GM23338 (cell line): ENCODE measurements at regions not wholly inside any gene's neighbourhood (a gene's known extent, or its start where the extent isn't known, plus 50 kb on each side); places are given as distances from the start of the nearest gene placed in this dataset.

ENCODE experiments used
- ATAC-seq: fragments of 200-7000 bp; cut with Tn5 transposase; 3 replicates; pipeline ENCODE4 v1.9.1; 2020
- DNase-seq: peaks from one replicate; pipeline ENCODE4 v3.0.0-alpha.2; 2015; ENCODE audit warnings: low spot score
- H2AFZ ChIP-seq: fragments of 200-600 bp; sonication (generic); 2 replicates; pipeline ENCODE4 v1.8.0; 2016; ENCODE audit warnings: antibody characterized with exemption, mild to moderate bottlenecking, moderate library complexity
- H3F3A ChIP-seq: fragments of 200-600 bp; sonication (generic); replicated peaks from 2 replicates; pipeline ENCODE4 v1.8.0; 2017; ENCODE audit warnings: antibody characterized with exemption, mixed run types, low read depth
- H3K27ac ChIP-seq: fragments of 200-600 bp; sonication (generic); 2 replicates; pipeline ENCODE4 v1.6.1; 2016; ENCODE audit warnings: low read depth
- H3K27me3 ChIP-seq: fragments of 200-600 bp; sonication (generic); 2 replicates; pipeline ENCODE4 v1.8.0; 2016; ENCODE audit warnings: mild to moderate bottlenecking, mixed run types, moderate library complexity; ENCODE audit not compliant: insufficient read depth
- H3K36me3 ChIP-seq: fragments of 200-600 bp; sonication (generic); 2 replicates; pipeline ENCODE4 v1.8.0; 2016; ENCODE audit warnings: mild to moderate bottlenecking; ENCODE audit not compliant: insufficient read depth
- H3K4me1 ChIP-seq: fragments of 200-600 bp; sonication (generic); 2 replicates; pipeline ENCODE4 v1.8.0; 2016; ENCODE audit warnings: mild to moderate bottlenecking, moderate library complexity; ENCODE audit not compliant: insufficient read depth
- H3K4me2 ChIP-seq: fragments of 200-600 bp; sonication (generic); 2 replicates; pipeline ENCODE4 v1.7.1; 2017; ENCODE audit warnings: mixed run types
- H3K4me3 ChIP-seq: fragments of 200-600 bp; sonication (generic); 2 replicates; pipeline ENCODE4 v1.6.1; 2016; ENCODE audit warnings: mixed run types
- H3K79me2 ChIP-seq: fragments of 200-600 bp; sonication (generic); replicated peaks from 2 replicates; pipeline ENCODE4 v1.8.0; 2017; ENCODE audit warnings: mild to moderate bottlenecking; ENCODE audit not compliant: insufficient read depth
- H3K9me2 ChIP-seq: fragments of 200-600 bp; sonication (generic); 2 replicates; pipeline ENCODE4 v1.8.0; 2017; ENCODE audit not compliant: insufficient read depth
- H4K20me1 ChIP-seq: fragments of 200-600 bp; sonication (generic); replicated peaks from 2 replicates; pipeline ENCODE4 v1.8.0; 2017; ENCODE audit warnings: mild to moderate bottlenecking; ENCODE audit not compliant: insufficient read depth
- H3K27ac Mint-ChIP-seq: 2 replicates; pipeline ENCODE4 v1.8.0; 2020; ENCODE audit warnings: inconsistent platforms, mild to moderate bottlenecking, moderate library complexity, mixed read lengths
- H3K27me3 Mint-ChIP-seq: 3 replicates; pipeline ENCODE4 v1.8.0; 2022; ENCODE audit warnings: low read depth, mild to moderate bottlenecking, moderate library complexity, mixed read lengths, inconsistent platforms; ENCODE audit not compliant: insufficient read depth, poor library complexity
- H3K36me3 Mint-ChIP-seq: 3 replicates; pipeline ENCODE4 v1.8.0; 2021; ENCODE audit warnings: low read depth, mild to moderate bottlenecking, inconsistent platforms, moderate library complexity, mixed read lengths
- H3K4me1 Mint-ChIP-seq: 3 replicates; pipeline ENCODE4 v1.8.0; 2020; ENCODE audit warnings: mild to moderate bottlenecking, inconsistent platforms, mixed read lengths
- H3K4me3 Mint-ChIP-seq: 3 replicates; pipeline ENCODE4 v1.8.0; 2021; ENCODE audit warnings: moderate library complexity, mild to moderate bottlenecking, inconsistent platforms, mixed read lengths
- H3K9me3 Mint-ChIP-seq: 3 replicates; pipeline ENCODE4 v1.8.0; 2020; ENCODE audit warnings: moderate library complexity, mild to moderate bottlenecking, inconsistent platforms, mixed read lengths
- CREB1 ChIP-seq: fragments of 250-450 bp; sonication (Bioruptor Pico); IDR thresholded peaks from 2 replicates; pipeline ENCODE4 v1.5.0; 2020; ENCODE audit warnings: low read depth, mild to moderate bottlenecking, moderate library complexity
- CTCF ChIP-seq, 2 experiments: fragments of 200-600 bp in 1 of 2; sonication (generic) in 1 of 2; conservative IDR thresholded peaks; 2 replicates each; pipeline versions ENCODE4 v1.5.1 to v1.6.1; 2016 to 2017; ENCODE audit warnings: antibody characterized with exemption in 2 of 2, low read depth in 2 of 2, mild to moderate bottlenecking in 2 of 2, moderate library complexity in 1 of 2
- ETS1 ChIP-seq: IDR thresholded peaks from 2 replicates; pipeline ENCODE4 v1.6.1; 2016; ENCODE audit warnings: antibody characterized with exemption
- EZH2 ChIP-seq: fragments of 200-600 bp; sonication (generic); IDR thresholded peaks from one replicate; pipeline ENCODE4 v1.8.0; 2017; ENCODE audit warnings: antibody characterized with exemption, mild to moderate bottlenecking, low read depth; ENCODE audit not compliant: unreplicated experiment
- JUNB ChIP-seq: IDR thresholded peaks from one replicate; pipeline ENCODE4 v1.6.1; 2016; ENCODE audit warnings: antibody characterized with exemption; ENCODE audit not compliant: unreplicated experiment
- NANOG ChIP-seq: IDR thresholded peaks from 2 replicates; pipeline ENCODE4 v1.6.1; 2016; ENCODE audit warnings: antibody characterized with exemption, borderline replicate concordance
- POLR2AphosphoS5 ChIP-seq: IDR thresholded peaks from 2 replicates; pipeline ENCODE4 v1.6.1; 2016; ENCODE audit warnings: antibody characterized with exemption, low read depth
- REST ChIP-seq: IDR thresholded peaks from one replicate; pipeline ENCODE4 v1.6.1; 2018; ENCODE audit warnings: antibody characterized with exemption; ENCODE audit not compliant: unreplicated experiment
- STAT1 ChIP-seq: IDR thresholded peaks from one replicate; pipeline ENCODE4 v1.6.1; 2016; ENCODE audit warnings: antibody characterized with exemption; ENCODE audit not compliant: unreplicated experiment
- ZNF331 ChIP-seq: fragments of 250-450 bp; sonication (Bioruptor Pico); IDR thresholded peaks from 2 replicates; pipeline ENCODE4 v1.5.0; 2020; ENCODE audit warnings: low read depth, mild to moderate bottlenecking, moderate library complexity

GRCh38 chr5:135170500-135170899, 136.5 kb upstream of the PITX1 start (continued):
- TF ChIP-seq EZH2, result no peak

GRCh38 chr5:135169753-135170152, 135.7 kb upstream of the PITX1 start:
- H3K27me3 Mint-ChIP-seq, result peaks cover 6% of the 10 kb centered on the region
- Histone ChIP-seq H3K36me3 (no peaks in the 10 kb centered on the region), H3K4me2 (no peak overlapping the region), H3F3A (no peaks in the 10 kb centered on the region), H2AFZ (no peak overlapping the region), H3K79me2 (no peaks in the 10 kb centered on the region), H3K27me3 (no peaks in the 10 kb centered on the region), H3K4me3 (no peak overlapping the region), H4K20me1 (no peaks in the 10 kb centered on the region), H3K27ac (no peak overlapping the region), H3K4me1 (no peaks in the 10 kb centered on the region), H3K9me2 (no peaks in the 10 kb centered on the region)
- TF ChIP-seq JUNB (no peak), CREB1 (CRISPR knock-in tag) (no peak)
- DNase-seq (no peak), ATAC-seq (no peak)
- no peaks in the 10 kb centered on the region for H3K36me3 Mint-ChIP-seq
- H3K4me1 Mint-ChIP-seq, result 0 out of 3 replicates have a peak, but pooled peaks cover 3% of the 10 kb centered on the region
- H3K4me3 Mint-ChIP-seq, result no peak overlapping the region
- no peak overlapping the region for H3K27ac Mint-ChIP-seq
- no peaks in the 10 kb centered on the region for H3K9me3 Mint-ChIP-seq

- Histone ChIP-seq H3K4me3 (no peak overlapping the region), H3K4me1 (no peaks in the 10 kb centered on the region), H3K27ac (no peak overlapping the region), H2AFZ (no peak overlapping the region), H3K27me3 (no peaks in the 10 kb centered on the region), H3F3A (no peaks in the 10 kb centered on the region), H3K36me3 (no peaks in the 10 kb centered on the region), H4K20me1 (no peaks in the 10 kb centered on the region), H3K4me2 (no peak overlapping the region), H3K79me2 (no peaks in the 10 kb centered on the region), H3K9me2 (no peaks in the 10 kb centered on the region)
- H3K9me3 Mint-ChIP-seq, result no peaks in the 10 kb centered on the region
- H3K36me3 Mint-ChIP-seq, result no peaks in the 10 kb centered on the region
- DNase-seq (no peak), ATAC-seq (no peak)
- H3K27me3 Mint-ChIP-seq, result peaks cover 3% of the 10 kb centered on the region
- H3K4me3 Mint-ChIP-seq, result no peak overlapping the region
- no peak overlapping the region for H3K27ac Mint-ChIP-seq
- no peaks in the 10 kb centered on the region for H3K4me1 Mint-ChIP-seq
- TF ChIP-seq ZNF331, result no peak
- no peak for TF ChIP-seq CREB1 (CRISPR knock-in tag)
- no peak for TF ChIP-seq POLR2AphosphoS5
- no peak for TF ChIP-seq REST
- TF ChIP-seq ETS1, result no peak
- TF ChIP-seq STAT1, result no peak
- no peak for TF ChIP-seq CTCF (conservative IDR thresholded peaks at IDR 0.05; ENCODE audit: low read depth in 2 of 2)
- TF ChIP-seq NANOG, result no peak
These were observed 133.6 kb upstream of the PITX1 start for GRCh38 chr5:135167634-135168033.
